GM21423 (cell line): ENCODE measurements at regions not wholly inside any gene's neighbourhood (a gene's known extent, or its start where the extent isn't known, plus 50 kb on each side); places are given as distances from the start of the nearest gene placed in this dataset.
"Not testable (repeated sequence)": the region's sequence is repeated elsewhere in the genome, so short reads cannot be mapped to it uniquely, and the experiment has no call there.

Experiments
- ATAC-seq: cut with Tn5 transposase; IDR thresholded peaks from one replicate; pipeline ENCODE4 v1.9.1; 2021; ENCODE audit warnings: mild to moderate bottlenecking, moderate library complexity; ENCODE audit not compliant: unreplicated experiment

DNA sequence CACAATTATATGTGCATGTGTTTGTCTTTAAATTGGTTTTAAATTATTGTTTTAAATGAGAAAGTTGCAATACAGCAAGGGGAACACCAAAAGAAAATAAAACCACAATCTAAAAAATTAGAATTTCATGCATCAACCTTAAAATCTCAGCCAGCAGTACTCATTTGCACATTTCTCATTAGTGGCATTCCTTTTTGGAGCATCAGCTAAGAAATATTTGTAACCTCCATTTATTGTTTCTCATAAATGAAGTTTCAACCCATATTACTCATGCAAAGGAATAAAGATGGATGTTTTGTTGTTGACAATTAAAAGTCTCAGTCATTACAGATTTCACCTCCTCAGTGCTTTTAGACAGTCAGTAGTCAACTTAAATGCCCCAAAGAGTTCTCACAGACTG, 160.1 kb downstream of the TBX15 start:
- no peak for ATAC-seq

DNA sequence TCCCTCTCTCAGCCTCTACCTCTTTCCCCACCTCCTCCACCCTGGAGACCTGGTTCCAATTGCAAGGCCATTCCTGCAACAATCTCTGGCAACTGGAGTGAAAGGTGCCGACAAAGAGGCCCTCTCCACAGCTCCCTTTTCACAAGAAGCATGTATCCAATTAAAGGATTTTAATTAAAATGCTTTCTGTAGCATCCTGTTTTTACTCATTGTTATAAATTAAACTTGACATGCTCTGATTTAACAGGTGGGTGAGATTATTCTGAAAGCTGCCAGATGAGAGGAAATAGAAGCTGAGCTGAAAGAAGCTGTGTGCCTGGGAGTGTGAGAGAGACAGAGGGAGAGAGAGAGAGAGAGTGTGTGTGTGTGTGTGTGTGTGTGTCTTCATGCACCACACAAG, 160.5 kb downstream of the TBX15 start:
- ATAC-seq, result no peak

DNA sequence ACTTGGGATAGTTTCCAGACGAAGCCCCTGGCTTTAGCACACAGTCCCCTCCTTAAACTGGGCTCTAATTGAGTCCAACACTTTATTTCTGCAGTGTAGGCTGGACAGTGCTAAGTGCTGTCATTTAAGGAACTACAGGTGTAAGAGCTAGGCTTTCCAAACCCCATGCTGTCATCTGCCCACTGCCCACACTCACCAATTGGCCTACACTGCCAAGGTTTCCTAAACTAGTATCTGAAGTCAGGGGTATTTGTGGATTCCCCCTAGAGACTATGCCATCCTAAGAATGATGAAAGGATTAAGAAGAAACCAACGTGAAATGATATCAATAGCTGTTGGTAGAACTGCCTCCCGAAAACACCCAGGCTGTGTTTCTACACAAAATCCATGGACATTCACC, 160.9 kb downstream of the TBX15 start:
- no peak for ATAC-seq

DNA sequence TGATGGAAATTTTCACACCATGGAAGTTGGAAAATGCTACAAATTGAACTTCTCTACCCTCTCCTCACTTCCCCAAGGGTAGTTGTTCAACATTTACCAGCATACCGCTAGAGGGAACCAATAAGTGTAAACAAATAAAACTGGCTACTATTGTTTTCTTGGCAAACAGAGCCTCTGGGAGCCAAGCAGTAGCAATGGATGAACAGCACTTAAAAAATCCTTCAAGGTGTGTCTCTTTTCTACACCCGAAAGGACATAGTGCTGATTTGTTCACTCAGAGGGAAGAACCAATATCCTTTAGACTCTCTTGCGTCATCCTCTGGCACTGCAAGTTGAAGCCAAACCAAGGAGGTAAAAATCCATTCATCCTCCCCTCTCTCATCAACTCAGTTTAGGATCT, 161.5 kb downstream of the TBX15 start:
- no peak for ATAC-seq

DNA sequence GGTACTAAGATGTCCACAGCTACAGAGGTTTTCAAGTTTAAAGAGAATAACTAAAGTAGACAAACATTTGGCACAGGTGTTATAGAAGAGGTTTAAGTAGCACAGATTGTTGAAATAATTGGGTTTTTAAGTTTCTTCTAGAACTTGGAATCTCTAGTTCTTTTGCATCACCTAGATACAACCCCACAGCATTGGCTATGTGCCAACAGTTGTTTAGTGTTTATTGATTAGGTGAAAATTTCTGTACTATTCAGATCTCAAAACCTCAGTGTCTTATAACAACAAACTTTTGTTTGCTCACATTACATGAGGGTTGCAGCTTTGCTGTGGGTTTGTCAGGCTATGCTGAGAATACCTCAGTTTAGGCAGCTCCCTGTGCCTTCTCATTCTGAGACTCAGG, 162.5 kb downstream of the TBX15 start:
- ATAC-seq, result no peak

DNA sequence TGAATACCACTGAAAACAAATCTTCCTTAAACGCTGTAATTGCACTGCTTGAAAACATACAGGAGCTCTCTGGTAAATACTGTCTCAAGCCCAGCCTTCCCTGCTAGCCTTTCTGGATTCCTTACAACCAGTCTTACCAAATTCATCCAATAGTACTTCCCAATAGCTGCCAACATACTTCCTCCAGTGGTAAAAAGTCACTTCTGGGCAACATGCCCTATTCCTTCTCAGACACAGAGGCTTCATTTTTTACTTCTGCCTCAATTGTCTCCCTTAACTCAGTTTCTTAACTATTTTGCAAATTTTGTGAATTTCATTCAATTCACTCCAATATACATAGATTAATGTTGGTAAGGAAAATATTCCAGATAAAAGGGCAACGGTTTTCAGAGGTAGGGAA, 166.3 kb downstream of the TBX15 start:
- no peak for ATAC-seq

DNA sequence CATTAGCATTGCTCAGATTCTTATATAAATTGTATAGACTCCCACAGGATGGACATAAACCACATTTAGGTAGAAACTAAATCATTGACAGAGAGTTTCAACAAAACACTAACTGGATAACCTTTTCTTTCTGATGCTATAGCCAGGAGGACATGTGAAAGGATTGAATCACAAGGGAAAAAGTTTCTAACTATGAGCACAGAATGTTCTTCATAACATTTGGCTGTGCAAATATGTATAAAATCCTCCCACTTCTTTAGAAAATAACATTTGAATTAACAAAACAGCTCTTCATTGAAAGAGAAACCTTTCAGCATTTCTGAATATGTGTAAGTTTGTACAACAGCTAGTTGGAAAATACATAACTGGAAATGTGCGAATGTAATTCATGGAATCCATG, 167.3 kb downstream of the TBX15 start:
- ATAC-seq, result no peak

DNA sequence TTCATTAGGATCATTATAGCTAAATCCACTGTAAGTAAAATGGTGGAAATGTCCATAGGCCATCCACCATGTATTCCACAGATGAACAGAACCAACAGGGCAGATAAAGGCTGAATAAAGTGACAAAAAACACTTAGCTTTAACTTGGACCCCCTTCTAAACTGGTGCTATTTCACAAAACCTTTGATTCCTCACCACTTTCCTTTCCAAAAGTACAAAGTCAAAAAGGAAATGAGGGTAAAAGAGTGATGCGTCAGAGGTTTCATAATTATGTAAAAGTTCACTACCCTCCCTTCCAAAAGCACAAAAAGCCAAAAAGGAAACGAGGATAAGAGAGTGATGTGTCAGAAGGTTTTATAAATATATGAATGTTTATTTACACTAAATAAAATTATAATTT, 172.2 kb downstream of the TBX15 start:
- no peak for ATAC-seq

DNA sequence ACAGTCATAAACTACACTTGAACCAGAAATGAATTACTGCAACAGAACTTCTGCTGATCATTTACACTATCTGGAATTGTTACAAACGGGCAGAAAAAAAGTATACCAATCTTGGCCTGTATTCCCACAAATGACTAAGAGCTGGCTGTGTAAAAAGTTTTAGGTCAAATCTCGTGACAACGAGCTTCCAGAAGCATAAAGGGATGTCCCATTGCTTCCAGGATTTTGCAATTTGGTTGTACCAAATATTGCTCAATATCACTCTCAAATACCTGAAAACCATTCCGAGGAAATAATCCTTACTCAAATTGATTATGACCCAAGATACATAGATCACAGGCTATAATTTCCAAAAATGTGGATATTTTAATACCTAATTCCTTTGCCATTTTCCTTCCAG, 175.6 kb downstream of the TBX15 start:
- ATAC-seq, result no peak

DNA sequence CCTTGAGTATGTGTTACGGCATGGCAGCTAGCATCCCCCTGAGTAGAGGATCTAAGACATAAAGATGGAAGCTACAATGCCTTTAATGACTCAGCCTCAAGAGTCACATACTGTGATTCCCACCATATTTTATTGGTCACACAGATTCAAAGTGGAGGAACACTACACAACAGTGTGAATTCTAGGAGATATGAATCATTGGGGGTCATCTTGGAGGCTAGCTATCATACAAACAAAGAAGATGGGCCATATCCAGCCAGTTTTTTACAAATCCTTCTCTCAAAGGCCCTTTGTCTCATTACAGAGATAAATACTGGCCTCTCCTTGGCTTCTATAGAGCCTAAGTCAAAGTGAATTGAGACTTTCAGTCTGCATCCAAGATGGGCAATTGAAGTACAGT, 177.0 kb downstream of the TBX15 start:
- ATAC-seq, result no peak

DNA sequence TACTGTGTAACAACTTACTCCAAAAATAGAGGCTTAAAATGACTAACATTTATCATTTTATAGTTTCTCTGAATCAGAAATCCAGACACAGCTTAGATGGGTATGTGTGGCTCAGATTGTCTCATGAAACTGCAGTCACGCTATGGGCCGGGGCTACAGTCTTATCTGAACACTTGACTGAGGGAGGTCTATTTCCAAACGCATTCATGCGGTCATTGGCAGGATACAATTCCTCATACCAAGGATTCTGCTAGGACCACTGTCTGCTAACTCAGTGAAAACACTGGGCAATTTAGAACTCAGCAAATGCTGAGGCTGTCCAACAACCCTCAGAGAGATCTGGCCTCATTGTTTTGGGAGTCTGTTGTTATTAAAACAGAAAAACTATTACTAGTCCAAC, 178.6 kb downstream of the TBX15 start:
- no peak for ATAC-seq

DNA sequence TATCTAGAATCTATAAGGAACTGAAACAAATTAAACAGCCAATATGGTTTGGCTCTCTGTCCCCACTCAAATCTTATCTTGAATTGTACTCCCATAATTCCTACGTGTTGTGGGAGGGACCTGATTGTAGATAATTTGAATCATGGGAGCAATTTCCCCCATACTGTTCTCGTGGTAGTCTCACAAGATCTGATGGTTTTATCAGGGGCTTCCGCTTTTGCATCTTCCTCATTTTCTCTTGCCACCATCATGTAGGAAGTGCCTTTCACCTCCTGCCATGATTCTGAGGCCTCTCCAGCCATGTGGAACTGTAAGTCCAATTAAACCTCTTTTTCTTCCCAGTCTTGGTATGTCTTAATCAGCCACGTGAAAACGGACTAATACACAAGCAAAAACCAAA, 185.0 kb downstream of the TBX15 start:
- not testable (repeated sequence) for ATAC-seq

DNA sequence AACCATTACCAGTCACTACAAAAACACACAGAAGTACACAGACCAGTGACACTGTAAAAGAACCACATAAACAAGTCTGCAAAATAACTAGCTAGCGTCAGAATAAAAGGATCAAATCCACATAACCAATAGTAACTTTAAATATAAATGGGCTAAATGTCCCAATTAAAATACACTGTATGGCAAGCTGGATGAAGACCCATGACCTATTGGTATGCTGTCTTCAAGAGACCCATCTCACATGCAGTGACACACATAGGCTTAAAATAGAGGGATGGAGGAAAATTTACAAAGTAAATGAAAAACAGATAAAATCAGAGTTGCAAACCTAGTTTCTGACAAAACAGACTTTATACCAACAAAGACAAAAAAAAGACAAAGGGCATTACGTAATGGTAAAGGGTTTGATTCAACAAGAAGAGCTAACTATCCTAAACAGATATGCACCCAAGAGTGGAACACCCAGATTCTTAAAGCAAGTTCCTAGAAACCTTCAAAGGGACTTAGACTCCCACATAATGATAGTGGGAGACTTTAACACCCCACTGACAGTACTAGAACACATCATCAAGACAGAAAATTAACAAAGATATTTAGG, 196.9 kb downstream of the TBX15 start:
- ATAC-seq, result no peak

DNA sequence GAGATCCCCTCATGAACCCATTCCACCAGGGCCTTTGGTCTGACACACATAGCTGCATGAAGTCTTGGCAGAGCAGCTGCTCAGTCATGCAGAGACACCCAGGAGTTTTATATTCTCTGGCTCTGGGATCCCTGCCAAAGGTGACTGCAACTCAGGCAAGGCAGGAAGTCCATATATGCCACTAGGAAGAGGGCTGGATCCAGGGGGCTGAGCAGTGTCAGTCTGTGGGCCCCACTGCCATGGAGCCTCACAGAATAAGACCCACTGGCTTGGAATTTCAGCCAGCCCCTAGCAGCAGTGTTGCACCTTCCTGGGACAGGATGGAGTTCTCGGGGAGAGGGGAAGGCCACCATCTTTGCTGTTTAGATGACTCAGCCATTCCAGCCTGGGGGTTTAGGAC, 199.7 kb downstream of the TBX15 start:
- ATAC-seq, result no peak

DNA sequence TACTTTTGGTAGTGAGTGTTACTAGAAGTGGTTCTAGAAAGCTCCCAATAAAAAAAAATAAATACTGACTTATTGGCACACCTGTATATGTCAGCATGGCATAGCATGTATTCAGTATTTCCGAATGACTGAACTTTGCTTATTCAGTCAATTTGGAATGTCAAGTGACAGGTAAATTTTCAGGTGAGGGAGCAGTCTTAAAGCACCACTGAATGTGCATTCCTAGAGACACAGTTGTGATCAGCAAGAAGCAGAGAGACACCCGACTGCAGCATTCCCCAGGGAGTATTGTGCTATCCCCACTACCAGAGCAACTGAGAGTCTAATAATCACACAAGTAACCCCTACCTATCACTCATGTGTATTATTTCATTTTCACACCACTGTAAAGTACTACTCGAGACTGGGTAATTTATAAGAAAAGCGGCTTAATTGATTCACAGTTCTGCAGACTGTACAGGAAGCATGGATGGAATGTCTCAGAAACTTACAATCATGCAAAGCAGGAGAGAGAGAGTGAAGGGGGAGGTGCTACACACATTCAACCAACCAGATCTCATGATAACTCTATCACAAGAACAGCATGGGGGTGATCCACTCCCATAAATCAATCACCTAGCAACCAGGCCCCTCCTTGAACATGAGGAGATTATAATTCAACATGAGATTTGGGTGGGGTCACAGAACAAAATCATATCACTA, 201.5 kb downstream of the TBX15 start:
- no peak for ATAC-seq

DNA sequence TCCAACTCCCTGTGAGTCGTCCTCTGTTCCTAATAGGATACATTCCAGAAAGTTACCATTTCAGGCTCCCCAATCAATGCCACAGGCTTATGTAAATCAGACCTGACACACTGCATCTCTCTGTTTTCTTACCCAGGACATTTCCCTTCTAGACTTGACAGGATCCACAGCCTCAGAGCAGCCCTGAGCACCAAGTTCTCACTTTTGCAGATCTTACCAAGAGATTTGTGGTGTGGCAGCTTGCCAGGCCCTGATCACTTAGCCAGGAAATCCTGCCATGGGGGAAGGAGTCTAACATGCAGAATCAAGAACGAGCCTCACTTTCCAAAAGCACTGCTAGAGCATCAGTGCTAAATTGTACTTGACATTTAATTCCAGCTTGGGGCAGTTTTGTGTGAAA, 202.9 kb downstream of the TBX15 start:
- no peak for ATAC-seq

DNA sequence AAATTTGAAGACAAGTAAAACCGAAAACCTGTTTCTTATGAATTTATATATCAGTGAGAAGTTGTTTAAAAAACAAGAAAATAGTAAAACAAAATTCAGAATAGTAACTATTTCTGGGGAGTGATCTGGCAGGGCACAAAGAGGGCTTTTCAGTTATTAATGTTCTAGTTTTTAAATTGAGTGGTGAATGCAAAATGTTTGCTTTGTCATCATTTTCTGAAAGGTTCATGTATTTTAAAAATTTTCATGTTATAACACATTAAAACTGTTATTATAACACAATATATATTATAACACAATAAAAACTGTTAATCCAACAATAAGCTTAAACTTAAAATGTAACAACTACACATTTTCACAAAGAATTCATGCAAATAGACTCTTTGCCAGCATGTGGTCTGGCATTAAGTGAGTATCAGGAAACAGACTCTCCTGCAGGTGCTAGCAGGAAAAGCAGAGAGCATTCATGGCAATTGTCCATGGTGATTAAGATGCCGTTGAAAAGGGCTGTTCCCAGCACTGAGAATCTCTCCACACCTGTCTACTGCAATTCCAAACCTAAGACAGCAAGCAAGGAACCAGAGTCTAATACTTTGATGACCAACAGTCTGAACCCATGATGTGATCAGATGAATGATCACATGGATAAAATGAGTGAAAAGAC, 204.9 kb downstream of the TBX15 start:
- ATAC-seq, result no peak

DNA sequence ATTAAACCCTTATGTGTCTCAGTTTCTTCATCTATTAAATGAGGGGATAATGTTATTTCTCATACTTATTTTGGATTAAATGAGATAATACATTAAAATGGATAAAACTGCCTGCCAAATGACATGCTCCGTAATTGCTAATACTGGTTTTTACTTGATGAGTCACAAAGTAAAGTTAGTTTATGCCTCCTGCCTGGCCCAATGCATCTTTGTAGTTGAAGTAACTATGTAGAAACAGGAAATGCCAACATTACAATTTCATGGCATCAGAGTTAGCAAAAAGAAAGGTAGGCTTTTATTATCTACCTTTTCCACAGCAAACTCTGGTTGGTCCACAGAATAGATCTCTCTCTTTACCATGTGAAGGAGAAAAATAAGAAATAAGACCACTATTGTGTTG, 214.5 kb downstream of the TBX15 start:
- ATAC-seq, result no peak

DNA sequence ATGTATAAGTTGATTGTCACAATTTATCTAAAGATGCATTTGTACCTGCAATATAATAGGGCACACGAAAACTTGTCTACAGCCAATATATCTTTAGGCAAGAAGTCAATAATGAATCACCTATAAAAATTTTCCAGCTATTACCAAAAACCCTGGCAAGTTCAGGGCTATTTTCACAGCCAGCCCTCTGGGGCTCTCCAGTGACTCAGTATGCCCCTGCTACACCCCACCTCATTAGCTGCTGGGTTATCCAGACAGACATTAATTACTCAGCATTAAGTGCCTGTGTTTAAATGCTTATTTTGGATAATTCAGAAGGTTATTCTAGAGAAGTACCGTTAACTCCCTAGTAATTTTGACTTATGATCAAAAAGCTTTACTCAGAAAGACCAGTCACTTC, 220.2 kb downstream of the TBX15 start:
- ATAC-seq, result no peak

DNA sequence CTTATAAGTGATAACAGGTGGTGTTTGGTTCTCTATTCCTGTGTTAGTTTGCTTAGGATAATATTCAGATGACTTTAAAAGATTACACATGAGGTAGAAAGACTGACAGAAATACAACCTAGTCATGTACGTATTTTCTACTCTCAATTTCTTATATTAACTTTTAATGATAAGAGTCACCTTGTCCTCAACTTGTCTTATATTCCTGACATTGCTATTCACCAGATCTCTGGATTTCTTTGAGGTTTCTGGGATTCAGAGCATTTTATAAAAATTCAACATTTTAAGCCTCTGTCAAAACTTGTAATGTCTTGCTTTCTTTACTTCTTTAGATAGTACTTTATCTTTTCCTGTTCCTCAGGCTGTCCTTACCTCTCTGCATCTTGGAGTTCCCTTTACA, 234.2 kb downstream of the TBX15 start:
- ATAC-seq, result no peak

DNA sequence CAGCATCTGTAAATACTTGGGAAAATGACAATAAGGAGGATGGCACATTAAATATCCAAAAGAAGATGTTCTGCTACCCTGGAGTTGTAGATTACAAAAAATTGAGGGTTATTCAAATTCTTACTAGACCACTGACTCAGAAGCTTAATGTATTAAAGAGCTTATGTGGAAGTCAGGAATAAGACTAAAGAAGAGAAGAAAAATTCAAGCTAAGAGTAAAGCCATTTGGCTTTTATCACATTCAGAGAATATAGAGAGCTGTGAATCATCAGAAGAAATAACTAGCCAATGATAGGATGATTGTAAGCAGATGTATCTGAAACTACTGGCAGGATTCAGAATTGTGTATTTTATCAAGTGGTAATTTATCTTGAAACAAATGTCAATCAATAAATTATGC, 237.0 kb downstream of the TBX15 start:
- no peak for ATAC-seq

DNA sequence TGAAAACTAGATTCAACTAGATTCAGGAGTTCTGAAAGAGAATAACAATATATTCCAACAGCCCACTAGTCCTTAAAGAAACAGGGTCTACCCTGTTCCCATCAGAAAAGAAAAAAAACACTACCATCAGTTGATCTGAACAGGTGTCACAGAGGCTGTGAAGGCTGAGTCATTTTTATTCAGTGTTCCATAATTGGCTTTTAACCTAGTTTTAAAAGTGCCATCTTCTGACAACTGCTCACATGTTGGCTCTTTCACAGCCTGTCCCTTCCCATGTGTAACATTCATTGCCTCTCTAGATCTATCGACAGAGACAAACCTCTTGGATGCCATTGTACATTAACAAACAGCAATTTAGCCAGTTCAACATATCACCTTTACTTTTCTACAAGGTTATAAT, 243.7 kb downstream of the TBX15 start:
- no peak for ATAC-seq

DNA sequence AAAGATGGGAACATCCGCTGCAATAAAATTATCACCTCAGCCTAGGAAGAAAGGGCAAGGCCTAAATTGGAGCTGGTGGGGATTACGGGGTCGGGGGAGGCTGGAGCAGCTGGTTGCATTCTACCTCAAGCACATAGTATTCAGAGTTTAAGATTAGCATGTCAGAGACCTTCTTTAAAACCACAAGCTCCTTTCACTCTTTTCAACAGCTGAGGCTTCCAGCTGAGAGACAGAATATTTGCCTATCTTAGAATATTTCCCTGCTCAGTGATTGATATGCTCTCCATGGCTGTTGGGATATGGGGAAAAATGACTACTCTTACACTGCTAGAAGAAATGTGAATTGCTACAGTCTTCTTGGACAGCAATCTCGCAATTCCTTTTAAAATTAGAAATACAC, 248.6 kb downstream of the TBX15 start:
- no peak for ATAC-seq
